HG03039 (cell line): ENCODE measurements at regions not wholly inside any gene's neighbourhood (a gene's known extent, or its start where the extent isn't known, plus 50 kb on each side); places are given as distances from the start of the nearest gene placed in this dataset.
A peak's percentile ranks its signal among the peaks of the same experiment; 100 is the strongest.

Experiments
- ATAC-seq: cut with Tn5 transposase; IDR thresholded peaks from one replicate; pipeline ENCODE4 v1.9.1; 2021; ENCODE audit warnings: mild to moderate bottlenecking, moderate library complexity; ENCODE audit not compliant: unreplicated experiment

DNA sequence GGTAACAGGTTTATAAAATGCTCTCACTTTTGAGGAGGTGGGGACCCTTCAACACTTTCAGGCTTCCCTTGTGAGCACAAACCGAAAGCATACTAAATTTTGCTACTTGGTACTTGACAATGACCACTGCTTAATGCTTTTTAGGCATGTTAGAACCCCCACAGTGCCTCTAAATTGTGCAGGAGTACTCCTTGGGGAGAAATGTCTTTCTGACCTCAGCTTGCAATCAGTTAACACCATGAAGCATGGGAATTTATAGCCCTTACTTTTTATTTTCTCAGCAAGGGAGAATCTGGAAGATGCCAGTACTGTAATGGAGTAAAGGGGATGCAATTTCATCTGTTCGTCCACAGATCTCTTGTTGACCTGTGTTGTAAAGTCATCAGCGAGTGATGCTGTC lies 308.9 kb upstream of the TBC1D5 start:
- ATAC-seq, result no peak

DNA sequence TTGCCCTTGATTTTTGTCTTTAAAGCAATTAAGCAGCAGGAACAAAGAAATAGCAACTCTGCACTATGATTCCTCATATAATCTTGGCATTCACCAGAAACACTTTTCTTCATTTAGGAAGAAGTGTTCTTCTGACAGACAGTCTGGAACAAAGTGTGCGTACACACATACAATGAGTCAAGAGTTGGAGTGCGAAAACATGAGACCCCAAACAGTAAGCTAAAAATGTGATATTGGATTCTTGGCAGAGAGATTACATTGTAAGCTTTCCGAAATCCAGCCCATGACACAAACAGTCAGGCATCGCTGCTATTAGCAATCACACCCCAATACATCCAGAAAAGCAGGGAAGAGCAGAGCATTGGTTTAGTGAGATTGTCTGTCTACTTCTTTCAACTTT lies 306.7 kb upstream of the TBC1D5 start:
- no peak for ATAC-seq

DNA sequence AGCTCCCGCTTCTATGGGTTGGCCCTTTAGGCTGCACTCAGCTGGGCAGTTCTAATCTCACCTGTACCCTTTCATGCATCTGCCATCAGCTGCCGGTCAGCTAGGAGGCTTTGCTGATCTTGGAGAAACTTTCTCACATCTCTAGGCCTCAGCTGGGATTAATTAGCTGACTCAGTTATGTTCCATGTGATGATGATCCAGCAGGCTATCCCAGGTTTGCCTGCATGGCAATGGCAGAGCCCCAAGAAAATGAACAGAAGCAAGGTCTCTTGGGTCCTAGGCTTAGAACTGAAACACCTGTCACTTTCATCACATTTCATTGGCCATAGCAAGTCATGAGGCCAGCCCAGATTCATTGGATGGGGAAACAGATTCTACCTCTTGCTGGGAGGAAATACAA lies 304.6 kb upstream of the TBC1D5 start:
- ATAC-seq, result no peak

DNA sequence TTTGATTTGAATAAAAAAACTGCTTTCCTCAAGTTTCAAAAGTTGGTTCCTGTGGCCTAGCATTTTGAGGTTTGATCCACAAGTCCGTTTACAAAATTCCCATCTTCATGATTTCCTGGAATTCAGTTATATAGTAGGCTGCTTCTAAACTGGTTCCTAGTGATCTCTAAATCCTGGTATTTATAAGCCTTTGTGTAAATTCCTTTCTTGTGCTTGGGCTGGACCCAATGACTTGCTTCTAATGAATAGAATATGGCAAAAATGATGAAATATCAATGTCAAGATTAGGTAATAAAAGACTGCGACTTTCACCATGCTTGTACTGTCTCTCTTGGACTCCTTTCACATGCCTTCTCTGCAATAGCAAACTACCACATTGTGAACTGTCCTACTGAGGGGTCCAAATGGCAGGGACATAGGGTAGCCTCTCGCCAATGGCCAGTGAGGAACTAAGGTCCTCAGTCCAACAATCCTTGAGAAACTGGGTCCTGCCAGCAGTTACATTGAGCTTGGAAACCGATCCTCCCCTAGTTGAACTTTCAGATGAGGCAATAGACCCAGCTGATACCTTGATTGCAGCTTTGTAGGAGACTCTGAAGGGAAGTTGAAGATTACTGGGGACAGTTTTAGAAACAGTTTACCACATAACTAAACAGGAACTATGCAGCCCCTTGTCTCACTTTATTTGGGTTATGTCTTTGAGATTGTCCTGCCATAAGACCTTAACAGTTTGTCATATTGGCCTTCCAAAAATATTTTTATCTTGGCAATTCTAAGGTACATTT lies 303.9 kb upstream of the TBC1D5 start:
- no peak for ATAC-seq

DNA sequence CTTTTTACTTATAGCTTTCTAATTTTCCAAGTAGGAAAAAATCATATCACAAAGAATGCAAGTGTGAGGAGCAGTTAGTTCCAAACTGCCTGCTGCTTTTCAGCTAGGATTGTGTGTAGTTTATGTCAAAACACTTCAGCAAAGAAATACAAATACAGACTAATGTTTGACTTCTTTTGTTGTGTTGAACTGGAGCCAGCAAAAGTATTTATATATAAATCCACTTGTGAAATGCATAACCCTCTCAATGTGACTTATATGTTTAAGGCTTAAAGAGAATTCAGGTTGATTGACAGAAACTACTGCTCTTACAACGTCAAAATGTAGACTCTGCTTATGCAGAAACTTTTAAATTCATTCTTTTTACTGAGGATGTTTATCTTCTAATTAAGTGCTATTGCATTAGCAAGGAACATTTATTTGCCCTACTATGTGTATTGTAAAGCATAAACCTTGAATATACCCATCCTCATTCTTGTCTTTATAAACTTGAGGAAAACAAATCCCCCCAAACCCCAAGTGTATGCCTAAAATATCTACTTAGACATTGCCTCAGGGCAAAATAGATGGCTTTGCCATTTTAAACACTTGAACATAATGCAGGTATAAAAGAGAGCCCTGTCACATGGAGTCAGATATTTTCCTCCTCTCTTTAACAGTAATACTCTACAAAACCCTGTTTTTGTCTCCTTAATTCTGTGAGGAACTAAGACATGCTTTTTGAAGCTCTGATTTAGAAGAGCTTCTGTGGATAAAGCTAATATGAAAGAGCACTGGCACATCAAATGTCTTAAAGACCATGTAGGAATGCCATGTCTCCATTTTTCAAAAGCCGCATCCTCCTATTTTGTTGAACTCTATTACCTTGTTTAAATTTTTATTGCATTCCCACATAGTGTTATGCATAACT lies 302.8 kb upstream of the TBC1D5 start:
- ATAC-seq, result no peak

DNA sequence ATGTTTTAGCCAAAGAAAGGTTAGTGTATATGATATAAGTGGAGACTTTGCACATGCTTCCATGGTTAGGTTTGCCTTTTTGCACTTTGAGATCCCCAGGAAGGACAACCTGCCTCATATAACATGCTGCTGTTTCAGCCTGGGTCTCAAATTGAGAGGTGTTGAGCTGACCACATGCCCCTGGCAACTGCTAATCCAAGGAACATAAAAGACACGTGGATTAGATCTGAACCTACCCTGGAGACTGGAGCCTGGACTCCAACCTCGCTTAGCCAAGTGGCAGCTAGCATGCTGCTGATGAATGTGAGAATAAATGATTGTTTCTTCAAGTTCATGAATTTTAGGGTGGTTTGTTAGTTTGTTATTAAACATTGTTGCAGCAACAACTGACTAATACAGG lies 301.8 kb upstream of the TBC1D5 start:
- ATAC-seq, result no peak

DNA sequence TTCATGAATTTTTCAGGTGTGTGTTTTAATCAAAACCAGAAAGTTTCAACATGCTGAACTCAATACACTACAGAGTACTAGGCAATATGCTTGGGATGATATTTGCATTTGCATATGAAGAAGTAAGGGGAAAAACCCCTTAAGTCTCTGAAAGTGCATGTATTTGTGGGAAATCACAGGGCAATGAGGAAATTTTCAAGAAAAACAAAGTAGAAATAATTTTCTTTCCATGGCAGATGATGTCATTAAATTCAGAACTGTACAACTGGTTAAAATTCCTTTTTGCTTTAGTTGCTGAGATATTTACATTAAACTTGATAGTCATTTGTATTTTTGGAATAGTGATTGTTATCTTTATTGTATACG lies 294.0 kb upstream of the TBC1D5 start:
- ATAC-seq, result no peak

DNA sequence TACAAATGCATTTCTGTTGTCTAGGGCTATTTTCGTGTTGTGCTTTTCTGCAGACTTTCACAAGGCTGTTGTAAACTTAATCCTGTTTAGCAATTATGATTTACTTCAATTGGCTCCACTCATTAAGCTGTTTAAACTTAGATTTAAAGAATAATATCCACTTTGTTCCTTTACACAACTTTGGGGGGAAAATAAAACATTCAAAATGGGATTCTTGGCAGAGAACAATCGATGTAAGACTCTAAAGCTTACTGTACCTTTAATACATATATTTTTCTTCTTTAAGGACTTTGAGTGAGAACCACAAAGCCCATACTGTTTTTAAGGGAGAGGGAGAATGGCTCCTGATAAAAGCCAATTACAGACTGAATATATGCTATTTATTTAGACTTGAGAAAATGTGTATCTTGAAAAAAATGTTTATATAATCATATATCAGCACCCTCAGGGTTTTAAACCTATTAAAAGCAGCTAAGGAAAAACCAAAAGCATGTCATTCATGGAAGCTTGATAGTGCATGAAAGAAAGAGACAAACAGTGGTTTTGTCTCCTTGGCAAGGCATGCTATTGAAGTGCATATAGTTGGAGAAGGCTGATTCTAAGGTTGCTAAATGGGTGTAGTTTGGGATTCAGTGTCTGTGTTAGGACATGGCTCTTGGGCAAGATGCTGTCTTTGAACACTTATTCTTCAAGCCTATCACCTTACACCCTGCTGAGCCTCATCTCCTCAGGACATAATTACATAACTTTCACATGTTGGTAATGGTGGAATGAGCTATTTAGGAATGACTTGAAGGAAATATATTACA lies 293.4 kb upstream of the TBC1D5 start:
- ATAC-seq, result no peak

DNA sequence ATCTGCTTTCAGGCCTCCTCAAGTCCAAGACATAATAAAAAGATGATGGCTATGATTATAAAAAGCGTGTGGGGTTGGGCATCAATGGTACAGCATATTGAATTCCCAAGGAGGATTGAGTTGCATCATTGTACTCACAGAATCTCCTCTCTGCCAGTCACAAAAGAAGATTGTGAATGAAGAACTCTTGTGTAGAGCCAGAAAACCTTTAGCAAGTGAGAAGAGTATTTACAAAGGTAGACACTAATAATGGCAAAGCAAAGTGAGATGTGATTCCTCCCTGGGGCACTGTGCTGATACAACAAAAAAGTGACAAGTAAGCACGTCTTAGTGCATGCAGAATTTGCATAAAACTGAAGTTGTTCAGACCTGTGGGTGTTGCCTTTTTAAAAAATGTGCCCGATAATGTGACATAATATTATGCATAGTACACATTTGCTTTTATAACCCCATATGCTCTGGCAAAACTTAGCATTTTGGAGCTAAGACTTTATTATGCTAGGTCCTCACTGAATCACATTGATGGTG lies 291.2 kb upstream of the TBC1D5 start:
- no peak for ATAC-seq

DNA sequence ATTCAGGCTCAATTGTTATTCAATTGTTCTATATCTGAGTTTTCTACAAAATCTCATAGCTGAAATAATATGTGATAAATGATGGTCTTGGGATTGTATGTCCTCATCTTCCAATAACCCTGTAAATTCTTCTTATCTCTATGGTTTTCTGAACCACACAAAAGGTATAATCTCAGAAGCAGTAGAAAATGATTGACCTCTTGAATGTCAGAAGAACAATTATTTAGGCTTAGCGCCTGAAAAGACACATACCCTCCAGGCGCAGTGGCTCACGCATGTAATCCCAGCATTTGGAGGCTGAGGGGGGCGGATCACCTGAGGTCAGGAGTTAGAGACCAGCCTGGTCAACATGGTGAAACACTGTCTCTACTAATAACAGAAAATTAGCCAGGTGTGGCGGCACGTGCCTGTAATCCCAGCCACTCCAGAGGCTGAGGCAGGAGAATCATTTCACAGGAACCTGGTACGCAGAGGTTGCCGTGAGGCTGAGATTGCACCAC lies 288.0 kb upstream of the TBC1D5 start:
- no peak for ATAC-seq

DNA sequence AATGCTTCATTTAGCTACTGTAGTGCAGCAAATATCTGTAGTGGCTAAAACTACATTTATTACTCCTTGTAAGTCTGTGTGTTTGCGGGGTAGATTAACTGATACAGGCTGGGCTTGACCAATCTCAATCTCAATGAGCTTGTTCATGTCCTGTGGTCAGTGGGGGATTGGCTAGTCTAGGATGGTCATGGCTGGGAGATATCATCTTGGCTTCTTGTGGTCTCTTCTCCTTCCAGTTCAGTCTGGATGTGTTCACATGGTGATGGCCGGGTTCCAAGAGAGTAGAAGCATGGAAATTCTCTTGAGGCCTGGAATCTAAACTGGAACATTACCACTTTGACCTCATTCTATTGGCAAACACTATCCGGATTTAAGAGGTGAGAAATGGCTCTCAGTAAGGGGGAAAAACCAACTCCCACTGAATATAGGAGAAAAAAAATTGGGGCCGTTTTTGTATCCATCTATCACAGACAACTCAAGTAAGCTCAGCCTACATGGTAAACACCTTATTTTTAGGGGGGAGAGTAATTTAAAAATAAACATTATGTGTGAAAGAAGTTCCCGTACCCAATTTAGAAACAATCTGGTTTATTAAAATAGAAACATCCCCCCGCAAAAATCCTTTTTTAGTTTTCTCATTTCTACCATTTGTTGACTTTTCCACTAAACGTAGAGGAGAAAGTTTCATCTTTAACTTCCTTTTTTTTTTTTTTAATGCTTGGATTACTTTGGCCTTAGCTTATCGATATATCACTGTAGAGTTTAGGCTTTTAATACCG lies 284.9 kb upstream of the TBC1D5 start:
- no peak for ATAC-seq

DNA sequence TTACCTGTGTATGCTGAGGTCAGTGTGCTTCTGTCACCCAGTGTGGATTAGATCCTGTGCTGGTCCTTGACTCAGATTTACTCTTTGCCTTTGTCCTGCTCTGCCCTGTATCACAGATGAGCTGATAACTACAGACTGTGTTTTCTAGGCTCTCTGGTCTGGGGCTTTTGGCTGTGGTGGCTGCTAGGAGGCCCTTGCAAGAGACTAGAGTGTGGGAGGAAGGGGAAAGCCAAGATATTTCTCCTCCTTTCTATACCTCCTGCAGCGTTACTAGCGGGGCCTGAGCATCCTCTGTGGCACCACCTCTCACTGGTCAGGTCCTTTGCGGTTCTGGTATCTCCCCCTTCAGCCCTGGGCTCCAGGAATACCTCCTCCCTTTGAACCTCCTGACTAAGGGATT lies 282.3 kb upstream of the TBC1D5 start:
- ATAC-seq, result peak; percentile 77

DNA sequence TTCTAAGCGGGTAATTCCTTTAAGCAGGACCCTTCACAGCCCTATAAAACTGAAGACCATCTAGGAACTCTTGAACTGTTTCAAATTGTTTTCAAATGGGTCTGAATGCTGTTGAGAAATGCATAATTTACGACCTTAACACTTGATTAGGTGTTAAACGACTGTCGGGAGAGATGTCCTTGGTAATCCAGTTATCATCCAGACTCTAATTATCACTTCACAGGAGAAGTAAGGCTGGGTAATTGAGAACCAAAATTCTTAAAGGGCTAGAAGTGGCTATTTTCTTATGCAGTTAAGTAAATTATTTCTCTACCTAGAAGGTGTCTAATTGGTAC lies 276.7 kb upstream of the TBC1D5 start:
- ATAC-seq, result no peak

DNA sequence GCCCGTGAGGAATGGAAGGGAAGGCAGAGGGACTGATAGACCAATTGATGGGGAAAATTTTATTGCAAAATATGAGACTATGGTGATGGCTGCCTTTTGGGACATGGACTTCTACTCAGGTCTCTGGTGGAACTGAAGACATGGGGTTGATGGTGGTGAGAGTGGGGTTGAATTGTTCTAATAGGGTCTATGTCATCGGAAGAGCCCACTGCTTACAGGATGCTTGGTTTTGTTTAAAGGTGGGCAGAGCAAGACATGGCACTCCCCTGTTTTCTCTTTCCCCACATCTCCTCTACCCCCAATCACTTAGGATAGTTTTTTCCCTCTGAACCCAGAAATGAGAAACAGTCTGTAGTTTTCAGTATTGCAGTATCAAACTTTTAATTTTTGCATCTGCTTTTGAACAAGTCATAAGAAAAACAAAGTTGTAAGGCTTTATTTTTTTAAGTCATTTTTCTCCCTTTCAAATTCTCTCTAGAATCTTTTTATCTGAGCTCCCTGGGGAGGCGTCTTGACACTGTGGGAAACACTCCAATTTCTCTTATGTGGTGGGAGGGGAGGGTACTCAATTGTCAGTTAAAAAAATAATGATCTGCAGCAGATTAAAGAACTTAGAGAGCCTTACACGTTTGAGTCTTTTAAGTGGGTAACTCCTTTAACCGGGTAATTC lies 276.2 kb upstream of the TBC1D5 start:
- ATAC-seq, result no peak

DNA sequence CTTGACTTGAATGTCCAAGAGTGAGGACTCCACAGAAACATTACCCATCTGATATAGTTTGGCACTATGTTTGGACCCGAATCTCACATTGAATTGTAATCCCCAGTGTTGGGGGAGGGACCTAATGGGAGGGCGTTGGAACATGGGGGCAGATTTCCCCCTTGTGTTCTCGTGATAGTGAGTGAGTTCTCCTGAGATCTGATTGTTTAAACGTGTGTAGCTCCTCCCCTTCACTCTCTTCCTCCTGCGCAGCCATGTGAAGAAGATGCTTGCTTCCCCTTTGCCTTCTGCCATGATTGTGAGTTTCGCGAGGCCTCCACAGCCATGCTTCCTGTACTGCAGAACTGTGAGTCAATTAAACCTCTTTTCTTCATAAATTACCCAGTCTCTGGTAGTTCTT lies 273.9 kb upstream of the TBC1D5 start:
- ATAC-seq, result no peak

DNA sequence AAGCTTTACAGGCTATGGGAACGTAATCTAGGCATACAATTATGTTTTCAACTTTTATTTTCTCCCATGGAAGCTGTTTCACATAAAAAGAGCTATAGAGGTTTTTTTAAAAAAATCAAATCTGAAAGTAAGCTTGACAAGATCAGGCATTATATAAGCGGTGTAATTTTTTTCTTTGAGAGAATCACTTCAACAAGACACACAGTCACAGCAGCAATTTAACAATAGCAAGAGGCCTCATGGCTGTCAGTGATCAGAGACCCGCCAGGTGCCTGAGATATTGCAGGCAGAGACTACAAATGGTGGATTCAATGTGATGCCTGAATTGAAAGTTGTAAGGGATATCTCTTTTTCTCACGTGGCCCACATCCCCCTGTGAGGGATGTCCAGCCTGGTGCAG lies 270.5 kb upstream of the TBC1D5 start:
- ATAC-seq, result no peak

DNA sequence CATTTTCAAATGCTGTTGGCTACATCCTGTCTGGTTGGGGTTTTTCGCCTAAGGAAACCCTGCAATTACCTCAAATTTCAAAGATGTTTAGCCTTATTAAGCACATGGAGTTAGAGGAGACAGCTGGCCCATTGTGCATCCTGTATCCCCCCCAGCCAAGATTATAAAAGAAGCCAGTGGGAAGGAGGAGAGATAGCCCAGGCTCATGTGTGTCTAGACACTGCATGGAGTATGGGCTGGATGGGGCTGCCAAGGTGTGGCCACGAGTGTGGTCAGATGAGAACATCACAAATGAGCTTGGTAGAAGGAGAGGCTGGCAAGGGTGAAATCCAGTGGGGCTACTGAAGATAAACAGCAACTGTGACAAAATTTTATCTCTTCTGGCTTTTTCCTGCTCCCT lies 270.0 kb upstream of the TBC1D5 start:
- ATAC-seq, result no peak

DNA sequence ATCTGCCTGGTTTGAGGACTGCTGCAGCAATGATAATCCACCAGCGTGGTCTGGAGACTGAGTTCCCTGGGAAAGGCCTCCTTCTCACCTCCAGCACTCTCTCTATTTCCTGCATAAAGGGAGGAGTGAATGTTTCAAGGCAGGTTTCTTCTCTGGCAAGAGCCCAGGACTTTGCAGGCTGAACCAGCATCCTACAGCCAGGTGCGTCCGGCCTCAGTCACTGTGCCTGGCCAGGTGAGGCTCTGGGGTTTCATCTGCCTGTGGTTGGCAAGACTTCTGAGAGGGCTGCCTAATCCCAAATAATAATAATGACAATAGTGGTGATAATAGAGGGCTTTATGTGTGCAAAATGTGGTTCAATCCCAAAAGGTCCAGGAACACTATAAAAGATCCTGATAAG lies 269.0 kb upstream of the TBC1D5 start:
- ATAC-seq, result no peak

DNA sequence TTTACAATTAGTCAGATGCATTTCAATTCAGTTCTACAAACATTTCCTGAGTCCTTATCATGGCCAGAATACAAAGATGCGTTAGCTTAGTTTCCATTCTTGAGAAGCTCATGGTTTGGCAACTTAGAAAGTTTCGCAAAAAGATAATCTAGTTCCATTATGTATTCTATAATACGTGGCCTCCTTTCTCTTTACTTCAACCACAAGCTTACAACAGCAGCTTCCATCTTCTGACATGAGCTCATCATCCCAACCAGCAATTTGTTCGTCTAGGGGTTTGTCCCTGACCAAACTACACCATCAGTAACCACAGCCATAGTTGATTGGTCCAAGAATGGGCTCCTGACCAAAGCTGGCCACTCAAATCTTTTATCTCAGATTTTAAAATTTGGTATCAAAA lies 267.6 kb upstream of the TBC1D5 start:
- no peak for ATAC-seq
